GM23338 (cell line): ENCODE measurements at regions not wholly inside any gene's neighbourhood (a gene's known extent, or its start where the extent isn't known, plus 50 kb on each side); places are given as distances from the start of the nearest gene placed in this dataset.
A peak's percentile ranks its signal among the peaks of the same experiment; 100 is the strongest.

Experiments
- ATAC-seq: fragments of 200-7000 bp; cut with Tn5 transposase; 3 replicates; pipeline ENCODE4 v1.9.1; 2020
- DNase-seq: peaks from one replicate; pipeline ENCODE4 v3.0.0-alpha.2; 2015; ENCODE audit warnings: low spot score
- H2AFZ ChIP-seq: fragments of 200-600 bp; sonication (generic); 2 replicates; pipeline ENCODE4 v1.8.0; 2016; ENCODE audit warnings: antibody characterized with exemption, mild to moderate bottlenecking, moderate library complexity
- H3F3A ChIP-seq: fragments of 200-600 bp; sonication (generic); replicated peaks from 2 replicates; pipeline ENCODE4 v1.8.0; 2017; ENCODE audit warnings: antibody characterized with exemption, mixed run types, low read depth
- H3K27ac ChIP-seq: fragments of 200-600 bp; sonication (generic); 2 replicates; pipeline ENCODE4 v1.6.1; 2016; ENCODE audit warnings: low read depth
- H3K27me3 ChIP-seq: fragments of 200-600 bp; sonication (generic); 2 replicates; pipeline ENCODE4 v1.8.0; 2016; ENCODE audit warnings: mild to moderate bottlenecking, mixed run types, moderate library complexity; ENCODE audit not compliant: insufficient read depth
- H3K36me3 ChIP-seq: fragments of 200-600 bp; sonication (generic); 2 replicates; pipeline ENCODE4 v1.8.0; 2016; ENCODE audit warnings: mild to moderate bottlenecking; ENCODE audit not compliant: insufficient read depth
- H3K4me1 ChIP-seq: fragments of 200-600 bp; sonication (generic); 2 replicates; pipeline ENCODE4 v1.8.0; 2016; ENCODE audit warnings: mild to moderate bottlenecking, moderate library complexity; ENCODE audit not compliant: insufficient read depth
- H3K4me2 ChIP-seq: fragments of 200-600 bp; sonication (generic); 2 replicates; pipeline ENCODE4 v1.7.1; 2017; ENCODE audit warnings: mixed run types
- H3K4me3 ChIP-seq: fragments of 200-600 bp; sonication (generic); 2 replicates; pipeline ENCODE4 v1.6.1; 2016; ENCODE audit warnings: mixed run types
- H3K79me2 ChIP-seq: fragments of 200-600 bp; sonication (generic); replicated peaks from 2 replicates; pipeline ENCODE4 v1.8.0; 2017; ENCODE audit warnings: mild to moderate bottlenecking; ENCODE audit not compliant: insufficient read depth
- H3K9me2 ChIP-seq: fragments of 200-600 bp; sonication (generic); 2 replicates; pipeline ENCODE4 v1.8.0; 2017; ENCODE audit not compliant: insufficient read depth
- H4K20me1 ChIP-seq: fragments of 200-600 bp; sonication (generic); replicated peaks from 2 replicates; pipeline ENCODE4 v1.8.0; 2017; ENCODE audit warnings: mild to moderate bottlenecking; ENCODE audit not compliant: insufficient read depth
- H3K27ac Mint-ChIP-seq: 2 replicates; pipeline ENCODE4 v1.8.0; 2020; ENCODE audit warnings: inconsistent platforms, mild to moderate bottlenecking, moderate library complexity, mixed read lengths
- H3K27me3 Mint-ChIP-seq: 3 replicates; pipeline ENCODE4 v1.8.0; 2022; ENCODE audit warnings: low read depth, mild to moderate bottlenecking, moderate library complexity, mixed read lengths, inconsistent platforms; ENCODE audit not compliant: insufficient read depth, poor library complexity
- H3K36me3 Mint-ChIP-seq: 3 replicates; pipeline ENCODE4 v1.8.0; 2021; ENCODE audit warnings: low read depth, mild to moderate bottlenecking, inconsistent platforms, moderate library complexity, mixed read lengths
- H3K4me1 Mint-ChIP-seq: 3 replicates; pipeline ENCODE4 v1.8.0; 2020; ENCODE audit warnings: mild to moderate bottlenecking, inconsistent platforms, mixed read lengths
- H3K4me3 Mint-ChIP-seq: 3 replicates; pipeline ENCODE4 v1.8.0; 2021; ENCODE audit warnings: moderate library complexity, mild to moderate bottlenecking, inconsistent platforms, mixed read lengths
- H3K9me3 Mint-ChIP-seq: 3 replicates; pipeline ENCODE4 v1.8.0; 2020; ENCODE audit warnings: moderate library complexity, mild to moderate bottlenecking, inconsistent platforms, mixed read lengths
- CREB1 ChIP-seq: fragments of 250-450 bp; sonication (Bioruptor Pico); IDR thresholded peaks from 2 replicates; pipeline ENCODE4 v1.5.0; 2020; ENCODE audit warnings: low read depth, mild to moderate bottlenecking, moderate library complexity
- JUNB ChIP-seq: IDR thresholded peaks from one replicate; pipeline ENCODE4 v1.6.1; 2016; ENCODE audit warnings: antibody characterized with exemption; ENCODE audit not compliant: unreplicated experiment
- NANOG ChIP-seq: IDR thresholded peaks from 2 replicates; pipeline ENCODE4 v1.6.1; 2016; ENCODE audit warnings: antibody characterized with exemption, borderline replicate concordance
- POLR2AphosphoS5 ChIP-seq: IDR thresholded peaks from 2 replicates; pipeline ENCODE4 v1.6.1; 2016; ENCODE audit warnings: antibody characterized with exemption, low read depth
- ZNF114 ChIP-seq: fragments of 250-450 bp; sonication (Bioruptor Pico); IDR thresholded peaks from 2 replicates; pipeline ENCODE4 v1.5.0; 2020; ENCODE audit warnings: mild to moderate bottlenecking, moderate library complexity
- TF ChIP-seq, protein P1 (sequence below), 2 experiments: fragments of 200-600 bp in 1 of 2; sonication (generic) in 1 of 2; conservative IDR thresholded peaks; 2 replicates each; pipeline versions ENCODE4 v1.5.1 to v1.6.1; 2016 to 2017; ENCODE audit warnings: antibody characterized with exemption in 2 of 2, low read depth in 2 of 2, mild to moderate bottlenecking in 2 of 2, moderate library complexity in 1 of 2
- TF ChIP-seq, protein P2 (sequence below): fragments of 250-450 bp; sonication (Bioruptor Pico); IDR thresholded peaks from 2 replicates; pipeline ENCODE4 v1.5.0; 2020; ENCODE audit warnings: mild to moderate bottlenecking, moderate library complexity

DNA sequence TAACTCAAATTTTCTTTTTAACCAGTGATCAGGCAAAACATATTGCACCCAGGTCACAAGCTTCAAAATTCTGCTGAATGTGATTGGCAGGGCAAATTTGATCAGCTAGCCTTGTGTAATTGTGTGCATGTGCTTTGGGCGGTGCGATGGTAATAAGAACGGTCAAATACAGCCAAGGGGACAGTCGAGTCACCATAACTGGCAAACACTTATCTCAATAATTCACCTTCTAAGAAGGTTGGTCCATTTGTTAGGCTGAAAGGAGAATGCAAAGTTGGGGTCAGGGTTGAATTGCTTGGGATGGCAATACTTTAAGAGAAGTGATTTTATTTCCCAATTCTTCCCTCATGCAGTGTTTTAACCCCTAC is 302.4 kb upstream of the PDZRN3 start:
- H3K27ac Mint-ChIP-seq, result no peak overlapping the region; the same call in 1 of the 2 replicates
- H2AFZ ChIP-seq, result no peak overlapping the region

DNA sequence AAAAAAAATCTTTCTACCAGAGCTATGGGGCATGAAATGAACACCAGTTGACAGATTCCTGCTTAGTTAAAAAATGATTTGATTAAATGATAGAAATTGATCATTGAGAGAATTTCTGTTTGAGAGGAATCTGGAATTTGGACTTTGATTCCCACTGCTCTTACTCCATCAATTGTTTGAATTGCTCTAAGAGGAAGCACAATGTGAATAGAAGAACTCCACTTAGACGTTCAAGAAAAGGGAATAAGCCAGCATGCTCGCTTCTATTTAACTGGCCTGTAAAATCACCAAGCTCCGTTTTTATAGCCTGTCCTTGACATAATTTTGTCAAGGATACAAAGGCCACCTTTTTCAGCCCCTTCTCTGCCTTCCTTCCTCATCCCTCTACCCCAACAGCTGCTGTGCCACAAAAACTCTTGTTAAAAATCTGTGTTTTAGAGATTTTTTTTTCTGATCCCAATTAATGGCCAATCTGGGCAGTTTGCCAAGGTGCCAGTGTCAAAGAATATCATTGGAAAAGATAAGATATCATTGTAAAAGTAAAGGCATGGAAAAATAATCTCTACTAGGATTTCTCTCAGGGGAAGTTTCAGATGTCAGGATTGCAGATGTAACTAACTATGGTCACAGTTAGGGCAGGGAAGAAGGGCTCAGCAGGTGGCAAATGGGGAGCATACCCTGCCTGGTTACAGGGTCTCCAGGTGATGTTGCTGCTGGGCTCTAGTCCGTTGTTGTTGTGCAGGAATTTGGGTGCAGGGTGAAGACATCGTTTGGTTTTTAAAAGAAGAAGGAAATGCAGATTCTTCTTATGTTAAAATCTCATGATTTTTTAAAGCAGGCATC is 301.8 kb upstream of the PDZRN3 start:
- peak; percentile 87 for ATAC-seq
- H2AFZ ChIP-seq, result no peak overlapping the region

More for the DNA sequence above, 302.4 kb upstream of the PDZRN3 start:
- no peak for ATAC-seq
- H3K4me3 ChIP-seq, result no peak overlapping the region
- Mint-ChIP-seq H3K27me3 (peaks cover 6% of the 10 kb centered on the region), H3K36me3 (no peaks in the 10 kb centered on the region), H3K4me1 (peaks cover 11% of the 10 kb centered on the region), H3K4me3 (no peak overlapping the region), H3K9me3 (no peaks in the 10 kb centered on the region)
- H3K4me2 ChIP-seq, result 0 out of 2 replicates have a peak overlapping the region, but pooled peaks have one; percentile 62
- H3K27ac ChIP-seq, result no peak overlapping the region
- no peaks in the 10 kb centered on the region for H3K27me3 ChIP-seq
- H4K20me1 ChIP-seq, result no peaks in the 10 kb centered on the region
- no peak for TF ChIP-seq JUNB
- no peaks in the 10 kb centered on the region for H3K79me2 ChIP-seq
- H3F3A ChIP-seq, result no peaks in the 10 kb centered on the region
- peaks cover 2% of the 10 kb centered on the region; the same call in 1 of the 2 replicates for H3K9me2 ChIP-seq
- no peaks in the 10 kb centered on the region for H3K36me3 ChIP-seq
- peaks cover 15% of the 10 kb centered on the region for H3K4me1 ChIP-seq
- DNase-seq, result no peak

More for the DNA sequence above, 301.8 kb upstream of the PDZRN3 start:
- no peaks in the 10 kb centered on the region for H3K27me3 ChIP-seq
- no peaks in the 10 kb centered on the region for H3K9me3 Mint-ChIP-seq
- H3K27ac Mint-ChIP-seq, result no peak overlapping the region; the same call in 1 of the 2 replicates
- peak; percentile 57 for DNase-seq
- no peaks in the 10 kb centered on the region for H3K36me3 ChIP-seq
- no peak overlapping the region for H3K4me3 ChIP-seq
- peaks cover 11% of the 10 kb centered on the region for H3K4me1 Mint-ChIP-seq
- no peak overlapping the region for H3K27ac ChIP-seq
- no peak overlapping the region for H3K4me3 Mint-ChIP-seq
- peaks cover 6% of the 10 kb centered on the region for H3K27me3 Mint-ChIP-seq
- H4K20me1 ChIP-seq, result no peaks in the 10 kb centered on the region
- H3K4me1 ChIP-seq, result peaks cover 15% of the 10 kb centered on the region
- H3K9me2 ChIP-seq, result no peaks in the 10 kb centered on the region
- no peaks in the 10 kb centered on the region for H3K36me3 Mint-ChIP-seq
- TF ChIP-seq ZNF114 (no peak), NANOG (no peak), JUNB (no peak), CREB1 (CRISPR knock-in tag) (no peak), POLR2AphosphoS5 (no peak)
- TF ChIP-seq, protein P1, sequence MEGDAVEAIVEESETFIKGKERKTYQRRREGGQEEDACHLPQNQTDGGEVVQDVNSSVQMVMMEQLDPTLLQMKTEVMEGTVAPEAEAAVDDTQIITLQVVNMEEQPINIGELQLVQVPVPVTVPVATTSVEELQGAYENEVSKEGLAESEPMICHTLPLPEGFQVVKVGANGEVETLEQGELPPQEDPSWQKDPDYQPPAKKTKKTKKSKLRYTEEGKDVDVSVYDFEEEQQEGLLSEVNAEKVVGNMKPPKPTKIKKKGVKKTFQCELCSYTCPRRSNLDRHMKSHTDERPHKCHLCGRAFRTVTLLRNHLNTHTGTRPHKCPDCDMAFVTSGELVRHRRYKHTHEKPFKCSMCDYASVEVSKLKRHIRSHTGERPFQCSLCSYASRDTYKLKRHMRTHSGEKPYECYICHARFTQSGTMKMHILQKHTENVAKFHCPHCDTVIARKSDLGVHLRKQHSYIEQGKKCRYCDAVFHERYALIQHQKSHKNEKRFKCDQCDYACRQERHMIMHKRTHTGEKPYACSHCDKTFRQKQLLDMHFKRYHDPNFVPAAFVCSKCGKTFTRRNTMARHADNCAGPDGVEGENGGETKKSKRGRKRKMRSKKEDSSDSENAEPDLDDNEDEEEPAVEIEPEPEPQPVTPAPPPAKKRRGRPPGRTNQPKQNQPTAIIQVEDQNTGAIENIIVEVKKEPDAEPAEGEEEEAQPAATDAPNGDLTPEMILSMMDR (conservative IDR thresholded peaks at IDR 0.05; ENCODE audit: low read depth in 2 of 2), result no peak
- TF ChIP-seq, protein P2, sequence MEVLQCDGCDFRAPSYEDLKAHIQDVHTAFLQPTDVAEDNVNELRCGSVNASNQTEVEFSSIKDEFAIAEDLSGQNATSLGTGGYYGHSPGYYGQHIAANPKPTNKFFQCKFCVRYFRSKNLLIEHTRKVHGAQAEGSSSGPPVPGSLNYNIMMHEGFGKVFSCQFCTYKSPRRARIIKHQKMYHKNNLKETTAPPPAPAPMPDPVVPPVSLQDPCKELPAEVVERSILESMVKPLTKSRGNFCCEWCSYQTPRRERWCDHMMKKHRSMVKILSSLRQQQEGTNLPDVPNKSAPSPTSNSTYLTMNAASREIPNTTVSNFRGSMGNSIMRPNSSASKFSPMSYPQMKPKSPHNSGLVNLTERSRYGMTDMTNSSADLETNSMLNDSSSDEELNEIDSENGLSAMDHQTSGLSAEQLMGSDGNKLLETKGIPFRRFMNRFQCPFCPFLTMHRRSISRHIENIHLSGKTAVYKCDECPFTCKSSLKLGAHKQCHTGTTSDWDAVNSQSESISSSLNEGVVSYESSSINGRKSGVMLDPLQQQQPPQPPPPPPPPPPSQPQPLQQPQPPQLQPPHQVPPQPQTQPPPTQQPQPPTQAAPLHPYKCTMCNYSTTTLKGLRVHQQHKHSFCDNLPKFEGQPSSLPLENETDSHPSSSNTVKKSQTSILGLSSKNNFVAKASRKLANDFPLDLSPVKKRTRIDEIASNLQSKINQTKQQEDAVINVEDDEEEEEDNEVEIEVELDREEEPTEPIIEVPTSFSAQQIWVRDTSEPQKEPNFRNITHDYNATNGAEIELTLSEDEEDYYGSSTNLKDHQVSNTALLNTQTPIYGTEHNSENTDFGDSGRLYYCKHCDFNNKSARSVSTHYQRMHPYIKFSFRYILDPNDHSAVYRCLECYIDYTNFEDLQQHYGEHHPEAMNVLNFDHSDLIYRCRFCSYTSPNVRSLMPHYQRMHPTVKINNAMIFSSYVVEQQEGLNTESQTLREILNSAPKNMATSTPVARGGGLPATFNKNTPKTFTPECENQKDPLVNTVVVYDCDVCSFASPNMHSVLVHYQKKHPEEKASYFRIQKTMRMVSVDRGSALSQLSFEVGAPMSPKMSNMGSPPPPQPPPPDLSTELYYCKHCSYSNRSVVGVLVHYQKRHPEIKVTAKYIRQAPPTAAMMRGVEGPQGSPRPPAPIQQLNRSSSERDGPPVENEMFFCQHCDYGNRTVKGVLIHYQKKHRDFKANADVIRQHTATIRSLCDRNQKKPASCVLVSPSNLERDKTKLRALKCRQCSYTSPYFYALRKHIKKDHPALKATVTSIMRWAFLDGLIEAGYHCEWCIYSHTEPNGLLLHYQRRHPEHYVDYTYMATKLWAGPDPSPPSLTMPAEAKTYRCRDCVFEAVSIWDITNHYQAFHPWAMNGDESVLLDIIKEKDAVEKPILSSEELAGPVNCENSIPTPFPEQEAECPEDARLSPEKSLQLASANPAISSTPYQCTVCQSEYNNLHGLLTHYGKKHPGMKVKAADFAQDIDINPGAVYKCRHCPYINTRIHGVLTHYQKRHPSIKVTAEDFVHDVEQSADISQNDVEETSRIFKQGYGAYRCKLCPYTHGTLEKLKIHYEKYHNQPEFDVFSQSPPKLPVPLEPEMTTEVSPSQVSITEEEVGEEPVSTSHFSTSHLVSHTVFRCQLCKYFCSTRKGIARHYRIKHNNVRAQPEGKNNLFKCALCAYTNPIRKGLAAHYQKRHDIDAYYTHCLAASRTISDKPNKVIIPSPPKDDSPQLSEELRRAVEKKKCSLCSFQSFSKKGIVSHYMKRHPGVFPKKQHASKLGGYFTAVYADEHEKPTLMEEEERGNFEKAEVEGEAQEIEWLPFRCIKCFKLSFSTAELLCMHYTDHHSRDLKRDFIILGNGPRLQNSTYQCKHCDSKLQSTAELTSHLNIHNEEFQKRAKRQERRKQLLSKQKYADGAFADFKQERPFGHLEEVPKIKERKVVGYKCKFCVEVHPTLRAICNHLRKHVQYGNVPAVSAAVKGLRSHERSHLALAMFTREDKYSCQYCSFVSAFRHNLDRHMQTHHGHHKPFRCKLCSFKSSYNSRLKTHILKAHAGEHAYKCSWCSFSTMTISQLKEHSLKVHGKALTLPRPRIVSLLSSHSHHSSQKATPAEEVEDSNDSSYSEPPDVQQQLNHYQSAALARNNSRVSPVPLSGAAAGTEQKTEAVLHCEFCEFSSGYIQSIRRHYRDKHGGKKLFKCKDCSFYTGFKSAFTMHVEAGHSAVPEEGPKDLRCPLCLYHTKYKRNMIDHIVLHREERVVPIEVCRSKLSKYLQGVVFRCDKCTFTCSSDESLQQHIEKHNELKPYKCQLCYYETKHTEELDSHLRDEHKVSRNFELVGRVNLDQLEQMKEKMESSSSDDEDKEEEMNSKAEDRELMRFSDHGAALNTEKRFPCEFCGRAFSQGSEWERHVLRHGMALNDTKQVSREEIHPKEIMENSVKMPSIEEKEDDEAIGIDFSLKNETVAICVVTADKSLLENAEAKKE, result peak; percentile 43; the same call in 1 of the 2 replicates
- no peaks in the 10 kb centered on the region for H3F3A ChIP-seq
- peak overlapping the region; percentile 62 for H3K4me2 ChIP-seq
- no peaks in the 10 kb centered on the region for H3K79me2 ChIP-seq
